Ishikawa (cell line): ENCODE measurements at regions not wholly inside any gene's neighbourhood (a gene's known extent, or its start where the extent isn't known, plus 50 kb on each side); places are given as distances from the start of the nearest gene placed in this dataset.

Source experiments
- CEBPB ChIP-seq: IDR thresholded peaks from 2 replicates; pipeline ENCODE4 v1.6.1; 2012
- CREB1 ChIP-seq: IDR thresholded peaks from 2 replicates; pipeline ENCODE4 v1.6.1; 2012; ENCODE audit warnings: low read depth
- EGR1 ChIP-seq: IDR thresholded peaks from 2 replicates; pipeline ENCODE4 v1.6.1; 2012
- EP300 ChIP-seq: IDR thresholded peaks from 2 replicates; pipeline ENCODE4 v1.6.1; 2012; ENCODE audit warnings: borderline replicate concordance
- FOXM1 ChIP-seq: IDR thresholded peaks from 2 replicates; pipeline ENCODE4 v1.6.1; 2012; ENCODE audit warnings: low read depth, borderline replicate concordance
- NFIC ChIP-seq: IDR thresholded peaks from 2 replicates; pipeline ENCODE4 v1.6.1; 2012
- RAD21 ChIP-seq: IDR thresholded peaks from 2 replicates; pipeline ENCODE4 v1.6.1; 2012; ENCODE audit warnings: low read depth
- TAF1 ChIP-seq: IDR thresholded peaks from 2 replicates; pipeline ENCODE4 v1.6.1; 2012; ENCODE audit warnings: low read depth, mild to moderate bottlenecking
- TCF12 ChIP-seq: IDR thresholded peaks from 2 replicates; pipeline ENCODE4 v1.6.1; 2012; ENCODE audit warnings: low read depth
- TEAD4 ChIP-seq: IDR thresholded peaks from 2 replicates; pipeline ENCODE4 v1.6.1; 2012
- YY1 ChIP-seq: IDR thresholded peaks from 2 replicates; pipeline ENCODE4 v1.6.1; 2012; ENCODE audit warnings: low read depth
- ZBTB7A ChIP-seq: IDR thresholded peaks from 2 replicates; pipeline ENCODE4 v1.6.1; 2012; ENCODE audit warnings: low read depth
- TF ChIP-seq, protein P1 (sequence below): IDR thresholded peaks from 2 replicates; pipeline ENCODE4 v1.6.1; 2012
- TF ChIP-seq, protein P2 (sequence below): IDR thresholded peaks from 2 replicates; pipeline ENCODE4 v1.6.1; 2012
- TF ChIP-seq, protein P3 (sequence below): IDR thresholded peaks from 2 replicates; pipeline ENCODE4 v1.6.1; 2012; ENCODE audit warnings: low read depth, mild to moderate bottlenecking

DNA sequence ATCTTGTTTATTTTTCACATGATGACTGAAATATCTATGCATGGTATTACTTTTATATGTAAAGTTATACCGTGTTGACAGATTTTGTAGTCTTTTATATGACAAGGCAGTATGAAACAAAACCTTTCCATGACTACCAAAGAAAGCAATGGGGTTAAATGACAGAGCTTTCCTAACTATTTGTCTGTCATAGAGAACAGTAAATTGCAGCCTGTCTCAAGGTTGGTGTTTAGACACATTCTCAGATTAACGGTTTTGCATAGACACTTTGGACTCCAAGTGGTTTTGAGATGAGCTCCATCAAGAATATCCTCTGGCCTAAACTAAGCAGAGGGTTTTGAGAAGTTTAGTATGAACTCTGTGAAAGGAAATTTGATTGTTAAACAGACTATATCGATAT lies 180.7 kb upstream of the TENM3 start:
- TF ChIP-seq TCF12 (no peak), CREB1 (no peak), TEAD4 (no peak), FOXM1 (no peak), EP300 (no peak)

DNA sequence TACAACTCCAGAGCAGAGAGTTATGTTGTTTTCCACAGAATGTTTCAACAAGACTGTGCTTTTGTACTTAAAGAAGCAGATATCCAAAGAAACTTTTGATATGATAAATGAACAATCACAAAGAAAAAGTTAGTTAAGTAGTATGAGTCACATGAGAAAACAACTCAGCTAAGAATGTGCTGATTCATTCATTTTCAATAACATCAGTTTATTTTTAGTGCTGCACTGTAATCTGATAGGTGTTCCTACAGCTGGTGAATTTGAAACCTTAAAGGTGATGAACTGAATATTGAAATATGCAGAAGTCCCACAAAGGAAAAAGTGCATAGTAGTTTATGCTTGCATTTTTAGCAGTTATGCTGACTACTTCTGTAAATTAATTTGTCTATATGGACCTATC lies 180.3 kb upstream of the TENM3 start:
- TF ChIP-seq EP300 (peak; percentile 91), NFIC (peak; percentile 67), EGR1 (no peak), TAF1 (no peak), CREB1 (0 out of 2 replicates have a peak, but pooled peaks have one; percentile 25), FOXM1 (peak; percentile 91), RAD21 (0 out of 2 replicates have a peak, but pooled peaks have one; percentile 19), TEAD4 (peak; percentile 95), TCF12 (peak; percentile 85), ZBTB7A (no peak), CEBPB (peak; percentile 58)
- TF ChIP-seq, protein P1, sequence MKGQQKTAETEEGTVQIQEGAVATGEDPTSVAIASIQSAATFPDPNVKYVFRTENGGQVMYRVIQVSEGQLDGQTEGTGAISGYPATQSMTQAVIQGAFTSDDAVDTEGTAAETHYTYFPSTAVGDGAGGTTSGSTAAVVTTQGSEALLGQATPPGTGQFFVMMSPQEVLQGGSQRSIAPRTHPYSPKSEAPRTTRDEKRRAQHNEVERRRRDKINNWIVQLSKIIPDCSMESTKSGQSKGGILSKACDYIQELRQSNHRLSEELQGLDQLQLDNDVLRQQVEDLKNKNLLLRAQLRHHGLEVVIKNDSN = peak; percentile 75
- TF ChIP-seq, protein P2, sequence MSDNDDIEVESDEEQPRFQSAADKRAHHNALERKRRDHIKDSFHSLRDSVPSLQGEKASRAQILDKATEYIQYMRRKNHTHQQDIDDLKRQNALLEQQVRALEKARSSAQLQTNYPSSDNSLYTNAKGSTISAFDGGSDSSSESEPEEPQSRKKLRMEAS = 0 out of 2 replicates have a peak, but pooled peaks have one; percentile 43

DNA sequence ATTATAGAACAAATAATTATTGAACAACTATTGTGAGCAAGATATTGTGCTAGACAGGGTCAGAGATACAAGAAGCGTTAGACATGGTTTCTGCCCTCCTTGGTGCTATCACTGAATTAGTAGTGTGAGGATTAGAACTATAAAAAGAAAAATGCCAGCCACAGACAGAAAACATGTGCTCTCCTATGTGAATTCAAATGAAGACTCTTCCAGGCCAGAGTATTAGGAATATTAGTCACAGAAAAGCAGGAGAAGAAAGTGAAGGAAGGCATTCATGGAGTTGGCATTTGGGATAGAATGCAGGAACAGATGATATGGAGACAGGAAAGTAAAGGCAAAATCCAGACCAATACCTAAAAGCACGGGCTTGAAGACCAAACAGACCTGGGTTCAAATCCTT lies 179.6 kb upstream of the TENM3 start:
- no peak for TF ChIP-seq EP300
- no peak for TF ChIP-seq ZBTB7A
- TF ChIP-seq EGR1 = no peak

DNA sequence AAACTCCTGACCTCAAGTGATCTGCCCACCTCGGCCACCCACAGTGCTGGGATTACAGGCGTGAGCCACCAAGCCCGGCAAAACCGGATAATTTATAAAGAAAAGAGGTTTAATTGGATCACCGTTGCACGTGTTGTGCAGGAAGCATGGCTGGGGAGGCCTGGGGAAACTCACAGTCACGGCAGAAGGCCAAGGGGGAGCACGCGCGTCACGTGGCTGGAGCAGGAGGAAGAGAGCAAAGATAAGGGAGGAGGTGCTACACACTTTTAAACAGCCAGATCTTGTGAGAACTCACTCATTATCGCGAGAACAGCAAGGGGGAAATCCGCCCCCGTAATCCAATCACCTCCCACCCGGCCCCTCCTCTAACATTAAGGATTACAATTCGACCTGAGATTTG lies 177.9 kb upstream of the TENM3 start:
- TF ChIP-seq, protein P2 = no peak
- TF ChIP-seq NFIC = no peak
- TF ChIP-seq TCF12 = no peak
- no peak for TF ChIP-seq EP300
- TF ChIP-seq RAD21 = no peak
- TF ChIP-seq, protein P1 = no peak

DNA sequence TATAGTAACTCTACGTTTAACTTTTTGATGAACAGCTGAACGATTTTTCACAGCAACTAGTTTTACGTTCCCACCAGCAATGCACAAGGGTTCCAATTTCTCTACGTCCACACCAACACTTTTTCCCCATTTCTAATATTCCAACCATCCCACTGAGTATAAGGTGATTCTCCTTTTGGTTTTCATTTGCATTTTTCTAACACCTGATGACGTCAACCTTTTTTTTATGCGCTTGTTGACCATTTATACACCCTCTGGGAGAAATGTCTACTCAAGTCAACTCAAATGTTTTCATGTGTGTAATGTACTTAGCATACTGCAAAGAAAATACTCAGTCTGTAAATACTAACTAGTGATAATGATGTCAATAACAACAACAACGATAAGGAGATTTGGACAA lies 177.2 kb upstream of the TENM3 start:
- no peak for TF ChIP-seq TEAD4
- TF ChIP-seq, protein P1 = no peak
- TF ChIP-seq NFIC = no peak
- TF ChIP-seq FOXM1 = no peak
- TF ChIP-seq YY1 = no peak
- no peak for TF ChIP-seq EGR1
- TF ChIP-seq, protein P3, sequence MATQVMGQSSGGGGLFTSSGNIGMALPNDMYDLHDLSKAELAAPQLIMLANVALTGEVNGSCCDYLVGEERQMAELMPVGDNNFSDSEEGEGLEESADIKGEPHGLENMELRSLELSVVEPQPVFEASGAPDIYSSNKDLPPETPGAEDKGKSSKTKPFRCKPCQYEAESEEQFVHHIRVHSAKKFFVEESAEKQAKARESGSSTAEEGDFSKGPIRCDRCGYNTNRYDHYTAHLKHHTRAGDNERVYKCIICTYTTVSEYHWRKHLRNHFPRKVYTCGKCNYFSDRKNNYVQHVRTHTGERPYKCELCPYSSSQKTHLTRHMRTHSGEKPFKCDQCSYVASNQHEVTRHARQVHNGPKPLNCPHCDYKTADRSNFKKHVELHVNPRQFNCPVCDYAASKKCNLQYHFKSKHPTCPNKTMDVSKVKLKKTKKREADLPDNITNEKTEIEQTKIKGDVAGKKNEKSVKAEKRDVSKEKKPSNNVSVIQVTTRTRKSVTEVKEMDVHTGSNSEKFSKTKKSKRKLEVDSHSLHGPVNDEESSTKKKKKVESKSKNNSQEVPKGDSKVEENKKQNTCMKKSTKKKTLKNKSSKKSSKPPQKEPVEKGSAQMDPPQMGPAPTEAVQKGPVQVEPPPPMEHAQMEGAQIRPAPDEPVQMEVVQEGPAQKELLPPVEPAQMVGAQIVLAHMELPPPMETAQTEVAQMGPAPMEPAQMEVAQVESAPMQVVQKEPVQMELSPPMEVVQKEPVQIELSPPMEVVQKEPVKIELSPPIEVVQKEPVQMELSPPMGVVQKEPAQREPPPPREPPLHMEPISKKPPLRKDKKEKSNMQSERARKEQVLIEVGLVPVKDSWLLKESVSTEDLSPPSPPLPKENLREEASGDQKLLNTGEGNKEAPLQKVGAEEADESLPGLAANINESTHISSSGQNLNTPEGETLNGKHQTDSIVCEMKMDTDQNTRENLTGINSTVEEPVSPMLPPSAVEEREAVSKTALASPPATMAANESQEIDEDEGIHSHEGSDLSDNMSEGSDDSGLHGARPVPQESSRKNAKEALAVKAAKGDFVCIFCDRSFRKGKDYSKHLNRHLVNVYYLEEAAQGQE = no peak
- TF ChIP-seq ZBTB7A = no peak
- TF ChIP-seq, protein P2 = no peak
- no peak for TF ChIP-seq RAD21

DNA sequence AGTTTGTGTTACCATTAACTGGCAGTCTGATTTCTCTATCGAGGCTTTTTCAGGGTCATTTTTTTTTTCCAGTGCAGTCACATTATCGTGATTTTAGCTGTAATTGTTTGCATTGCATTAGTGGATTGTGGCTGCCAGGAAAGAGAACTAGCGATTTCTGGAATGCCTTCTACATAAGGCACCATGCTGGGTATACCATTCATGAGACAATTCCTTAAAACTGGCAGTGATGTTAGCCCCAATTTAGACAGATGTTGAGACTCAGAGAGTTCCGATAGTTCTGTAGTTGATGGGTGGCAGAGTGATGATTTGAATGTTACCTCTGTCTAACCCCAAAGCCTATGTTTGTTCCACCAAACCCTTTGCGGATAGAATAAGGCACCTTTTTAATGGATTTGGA lies 175.4 kb upstream of the TENM3 start:
- TF ChIP-seq YY1 (peak; percentile 57; the same call in 1 of the 2 replicates), FOXM1 (peak; percentile 92), CEBPB (peak; percentile 42; the same call in 1 of the 2 replicates), CREB1 (no peak), TCF12 (peak; percentile 93), ZBTB7A (no peak), NFIC (peak; percentile 88), RAD21 (no peak; the same call in 1 of the 2 replicates), TAF1 (no peak), EGR1 (no peak), EP300 (peak; percentile 95), TEAD4 (peak; percentile 96)
- TF ChIP-seq, protein P2 = 0 out of 2 replicates have a peak, but pooled peaks have one; percentile 56
- TF ChIP-seq, protein P3 = no peak
- TF ChIP-seq, protein P1 = 0 out of 2 replicates have a peak, but pooled peaks have one; percentile 8
